Gastrocnemius medialis (tissue), 4 donors: ENCODE measurements at regions not wholly inside any gene's neighbourhood (a gene's known extent, or its start where the extent isn't known, plus 50 kb on each side); places are given as distances from the start of the nearest gene placed in this dataset.

ENCODE experiments used
- POLR2A ChIP-seq, 2 donors: fragments of 450-650 bp; IDR thresholded peaks; one replicate each; pipeline ENCODE4 v1.6.1; 2017; ENCODE audit warnings: antibody characterized with exemption in 2 of 2, mild to moderate bottlenecking in 2 of 2, moderate library complexity in 2 of 2
- TF ChIP-seq, protein P1 (sequence below), 5 experiments: fragments of 450-650 bp in 3 of 5; fragments of 200-600 bp in 2 of 5; sonication (generic) in 2 of 5; IDR thresholded peaks in 4 of 5; conservative IDR thresholded peaks in 1 of 5; 1 replicate in 4 of 5; 2 replicates in 1 of 5; pipeline ENCODE4 v1.5.1; 2016 to 2019; ENCODE audit warnings: antibody characterized with exemption in 5 of 5, mild to moderate bottlenecking in 3 of 5, moderate library complexity in 3 of 5

DNA sequence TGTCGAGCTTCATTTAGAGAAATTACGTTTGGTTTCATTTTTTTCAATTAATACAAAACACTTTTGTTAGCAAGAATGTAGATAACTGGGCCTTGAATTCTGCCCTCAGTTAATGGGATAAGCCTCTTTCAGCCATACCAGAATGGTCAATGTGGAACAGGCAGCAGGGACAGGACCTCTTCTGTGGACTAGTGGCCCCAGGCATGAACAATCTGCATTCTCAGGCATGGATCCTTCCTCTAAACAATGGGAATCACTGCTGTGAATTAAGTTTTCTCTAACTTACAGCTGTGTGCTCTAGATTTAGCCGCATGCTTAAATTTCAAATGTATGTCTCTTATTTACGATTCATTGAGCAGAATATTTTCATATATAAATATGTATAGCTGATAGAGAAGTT is 237.7 kb upstream of the PRKCQ start:
- TF ChIP-seq, protein P1, sequence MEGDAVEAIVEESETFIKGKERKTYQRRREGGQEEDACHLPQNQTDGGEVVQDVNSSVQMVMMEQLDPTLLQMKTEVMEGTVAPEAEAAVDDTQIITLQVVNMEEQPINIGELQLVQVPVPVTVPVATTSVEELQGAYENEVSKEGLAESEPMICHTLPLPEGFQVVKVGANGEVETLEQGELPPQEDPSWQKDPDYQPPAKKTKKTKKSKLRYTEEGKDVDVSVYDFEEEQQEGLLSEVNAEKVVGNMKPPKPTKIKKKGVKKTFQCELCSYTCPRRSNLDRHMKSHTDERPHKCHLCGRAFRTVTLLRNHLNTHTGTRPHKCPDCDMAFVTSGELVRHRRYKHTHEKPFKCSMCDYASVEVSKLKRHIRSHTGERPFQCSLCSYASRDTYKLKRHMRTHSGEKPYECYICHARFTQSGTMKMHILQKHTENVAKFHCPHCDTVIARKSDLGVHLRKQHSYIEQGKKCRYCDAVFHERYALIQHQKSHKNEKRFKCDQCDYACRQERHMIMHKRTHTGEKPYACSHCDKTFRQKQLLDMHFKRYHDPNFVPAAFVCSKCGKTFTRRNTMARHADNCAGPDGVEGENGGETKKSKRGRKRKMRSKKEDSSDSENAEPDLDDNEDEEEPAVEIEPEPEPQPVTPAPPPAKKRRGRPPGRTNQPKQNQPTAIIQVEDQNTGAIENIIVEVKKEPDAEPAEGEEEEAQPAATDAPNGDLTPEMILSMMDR (IDR thresholded peaks at IDR 0.05 in 4 of 5, conservative IDR thresholded peaks at IDR 0.05 in 1 of 5), result no peak
- no peak for TF ChIP-seq POLR2A (IDR thresholded peaks at IDR 0.05)
